Left renal cortex interstitium (tissue), 4 donors: ENCODE measurements at regions not wholly inside any gene's neighbourhood (a gene's known extent, or its start where the extent isn't known, plus 50 kb on each side); places are given as distances from the start of the nearest gene placed in this dataset.

Experiments used
- DNase-seq, 4 donors: peaks; one replicate each; pipeline ENCODE4 v3.0.0-alpha.2; 2013; ENCODE audit warnings: low read depth in 4 of 4, low spot score in 2 of 4, missing footprints in 1 of 4

DNA sequence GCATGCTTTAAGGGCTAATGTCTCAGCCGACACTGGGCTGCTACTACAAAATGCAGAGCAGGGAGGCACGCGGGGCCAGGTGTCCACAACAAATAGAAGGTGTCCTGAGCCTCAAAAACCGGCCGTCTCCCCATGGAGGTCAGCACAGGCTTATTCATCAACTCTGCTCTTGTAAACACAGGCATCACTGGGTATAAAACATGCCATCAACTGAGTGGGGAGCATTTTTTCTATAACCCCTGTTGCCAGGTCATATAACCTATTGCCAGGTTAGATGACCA is 271.6 kb downstream of the AUH start:
- no peak for DNase-seq

- DNase-seq, result no peak
Observed at GRCh38 chr9:91092214-91092613, 269.5 kb downstream of the AUH start.

DNA sequence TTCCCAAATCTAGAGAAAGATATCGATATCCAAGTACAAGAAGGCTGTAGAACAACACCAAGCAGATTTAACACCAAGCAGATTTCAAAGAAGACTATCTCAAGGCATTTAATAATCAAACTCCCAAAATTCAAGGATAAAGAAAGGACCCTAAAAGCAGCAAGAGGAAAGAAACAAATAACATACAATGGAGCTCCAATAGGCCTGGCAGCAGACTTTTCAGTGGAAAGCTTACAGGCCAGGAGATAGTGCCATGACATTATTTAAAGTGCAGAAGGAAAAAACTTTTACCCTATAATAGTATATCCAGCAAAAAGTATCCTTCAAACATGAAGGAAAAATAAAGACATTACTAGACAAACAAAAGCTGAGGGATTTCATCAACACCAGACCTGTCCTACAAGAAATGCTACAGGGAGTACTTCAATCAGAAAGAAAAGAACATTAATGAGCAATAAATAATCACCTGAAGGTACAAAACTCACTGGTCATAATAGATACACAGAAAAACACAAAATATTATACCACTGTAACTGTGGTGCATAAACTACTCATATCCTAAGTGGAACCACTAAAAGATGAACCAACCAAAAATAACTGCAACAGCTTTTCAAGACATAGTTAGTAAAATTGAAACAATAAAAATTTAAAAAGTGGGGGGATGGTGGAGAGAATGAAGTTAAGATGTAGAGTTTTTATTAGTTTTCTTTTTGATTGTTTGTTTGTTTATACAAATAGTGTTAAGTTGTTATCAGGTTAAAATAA is 267.2 kb downstream of the AUH start:
- DNase-seq, result no peak

DNA sequence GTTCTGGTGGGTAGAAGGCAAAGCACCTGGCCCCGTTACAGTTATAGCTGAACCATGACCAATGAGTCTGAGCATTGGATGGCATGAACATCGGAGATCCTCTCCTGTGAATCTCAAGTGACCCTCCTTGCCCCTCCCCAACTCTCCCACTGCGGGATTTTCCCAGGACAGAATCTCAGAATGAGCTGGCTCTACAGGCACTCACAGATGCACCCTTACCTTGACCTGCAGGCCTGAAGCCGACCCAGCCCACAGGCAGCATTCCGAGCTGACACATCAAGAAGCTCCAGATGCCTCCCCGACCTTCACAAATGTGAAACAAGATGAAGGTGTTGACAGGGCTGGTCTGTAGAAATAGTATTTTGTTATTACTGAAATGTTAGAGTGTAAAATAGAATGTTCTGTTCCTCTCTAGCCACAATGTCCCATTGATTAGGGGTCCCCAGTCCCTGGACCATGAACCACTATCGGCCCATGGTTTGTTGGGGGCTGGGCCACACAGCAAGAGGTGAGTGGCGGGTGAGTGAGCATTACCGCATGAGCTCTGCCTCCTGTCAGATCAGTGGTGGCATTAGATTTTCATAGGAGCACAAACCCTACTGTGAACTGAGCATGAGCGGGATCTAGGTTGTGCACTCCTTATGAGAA is 263.4 kb downstream of the AUH start:
- no peak for DNase-seq

GRCh38 chr9:91099436-91099835 is 262.3 kb downstream of the AUH start:
- no peak for DNase-seq

GRCh38 chr9:91100878-91101450 is 260.8 kb downstream of the AUH start:
- no peak for DNase-seq

- DNase-seq, result no peak
Observed at GRCh38 chr9:91101611-91102168, 260.0 kb downstream of the AUH start.

DNA sequence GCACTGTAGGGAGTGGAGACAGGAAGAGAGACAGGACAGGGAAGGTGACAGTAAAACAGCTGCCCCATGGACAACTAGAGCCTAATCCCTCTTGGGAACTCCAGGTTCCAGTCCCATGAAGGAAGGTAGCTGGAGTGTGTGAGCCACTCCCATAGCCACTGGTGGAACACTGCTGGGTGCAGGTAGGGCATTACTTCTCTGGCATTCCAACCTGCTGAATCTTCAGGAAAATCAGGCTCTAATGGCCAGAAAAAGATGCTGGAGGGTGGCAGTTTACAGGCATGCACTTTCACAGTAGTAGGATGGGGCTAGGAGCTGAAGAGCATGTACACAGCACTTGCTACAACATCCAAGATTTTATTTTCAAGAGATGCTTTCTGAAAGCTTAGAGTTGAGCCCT is 259.4 kb downstream of the AUH start:
- DNase-seq, result no peak

GRCh38 chr9:91103931-91104330 is 257.8 kb downstream of the AUH start:
- no peak for DNase-seq

DNA sequence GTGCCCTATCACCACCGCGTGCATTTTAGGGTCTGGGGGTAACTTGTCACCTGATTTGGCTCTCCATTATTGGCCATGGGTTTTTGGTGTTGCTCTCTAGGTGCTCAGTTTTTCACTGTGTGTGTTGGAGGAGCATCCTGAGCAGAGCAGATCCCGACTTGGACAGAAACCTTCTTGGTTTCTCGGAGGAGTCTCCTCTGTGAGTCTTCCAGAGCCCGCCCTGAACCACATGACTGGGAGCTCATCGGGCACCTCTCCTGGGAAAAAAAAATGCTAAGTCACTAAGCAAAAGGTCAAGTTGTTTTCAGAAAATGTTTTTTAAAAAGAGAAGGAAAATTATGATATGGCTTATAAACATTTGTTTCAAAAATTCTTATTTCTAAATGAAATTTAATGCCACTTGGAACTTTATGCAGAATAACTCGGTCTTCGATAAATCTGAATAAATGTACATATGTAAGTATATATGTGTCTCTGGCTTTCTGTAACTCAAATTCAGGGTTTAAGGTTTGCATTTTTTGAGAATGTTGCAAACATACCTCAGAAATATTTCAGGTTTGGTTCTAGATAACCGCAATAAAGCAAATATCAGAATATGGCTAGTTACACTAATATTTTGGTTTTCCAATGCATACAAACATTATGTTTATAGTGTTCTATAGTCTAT is 255.2 kb downstream of the AUH start:
- no peak for DNase-seq

GRCh38 chr9:91111226-91111625 is 250.5 kb downstream of the AUH start:
- DNase-seq, result no peak

DNA sequence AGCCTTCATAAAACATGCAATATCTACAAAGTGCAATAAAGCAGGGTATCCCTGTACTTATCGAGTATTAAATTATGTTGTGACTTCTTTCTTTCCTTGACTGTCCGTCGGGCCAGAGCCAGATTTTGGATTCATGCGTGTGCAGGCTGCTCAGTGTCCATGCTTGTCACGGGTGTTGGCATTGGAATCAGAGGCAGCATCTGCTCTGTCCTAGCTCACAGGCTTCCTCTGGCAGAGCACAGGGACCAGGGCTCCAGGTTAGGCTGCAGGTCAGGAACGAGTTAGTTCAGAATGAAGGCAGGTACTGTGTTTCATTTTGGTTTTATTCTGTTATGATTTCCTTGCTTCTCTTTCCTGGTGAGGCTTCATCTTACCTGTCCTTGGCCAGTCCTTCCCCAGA is 249.8 kb downstream of the AUH start:
- DNase-seq, result no peak

- DNase-seq, result no peak
Observed at GRCh38 chr9:91113016-91113415, 248.7 kb downstream of the AUH start.

DNA sequence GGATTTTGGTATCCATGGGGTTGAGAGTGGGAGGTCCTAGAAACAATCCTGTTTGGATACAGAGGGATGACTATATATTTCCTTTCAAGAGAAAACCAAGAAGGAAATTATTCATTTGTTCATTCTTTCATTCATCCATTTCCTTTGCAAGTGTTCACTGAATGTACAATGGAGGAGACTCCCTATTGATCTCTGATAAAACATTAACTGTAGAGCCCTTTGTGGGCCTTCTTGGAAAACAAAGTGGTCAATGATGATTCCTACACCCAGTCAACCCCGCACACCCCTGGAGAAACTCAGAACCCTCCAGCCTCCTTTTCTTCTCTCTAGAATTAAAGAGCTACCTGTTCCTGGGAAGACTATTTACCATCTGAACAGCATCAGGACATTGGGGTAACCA is 247.3 kb downstream of the AUH start:
- no peak for DNase-seq

- no peak for DNase-seq
Observed at GRCh38 chr9:91116211-91116610, 245.5 kb downstream of the AUH start.

DNA sequence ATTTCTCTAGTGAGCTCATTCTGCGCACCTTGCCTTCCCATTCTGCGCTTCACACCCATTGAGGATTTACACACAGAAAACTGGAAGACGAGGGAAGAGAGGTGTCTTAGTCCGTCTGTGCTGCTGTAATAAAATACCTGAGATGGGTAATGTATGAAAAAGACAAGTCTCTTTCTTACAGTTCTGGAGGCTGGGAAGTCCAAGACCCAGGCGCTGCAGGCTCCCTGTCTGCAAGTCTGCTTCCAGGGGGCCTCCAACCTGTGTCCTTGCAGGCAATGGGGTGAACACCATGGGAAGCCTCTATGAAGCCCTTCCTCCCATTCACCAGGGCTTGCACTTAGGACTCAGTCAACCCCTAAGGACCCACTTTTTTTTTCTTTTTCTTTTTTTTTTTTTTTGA is 245.0 kb downstream of the AUH start:
- DNase-seq, result no peak

DNA sequence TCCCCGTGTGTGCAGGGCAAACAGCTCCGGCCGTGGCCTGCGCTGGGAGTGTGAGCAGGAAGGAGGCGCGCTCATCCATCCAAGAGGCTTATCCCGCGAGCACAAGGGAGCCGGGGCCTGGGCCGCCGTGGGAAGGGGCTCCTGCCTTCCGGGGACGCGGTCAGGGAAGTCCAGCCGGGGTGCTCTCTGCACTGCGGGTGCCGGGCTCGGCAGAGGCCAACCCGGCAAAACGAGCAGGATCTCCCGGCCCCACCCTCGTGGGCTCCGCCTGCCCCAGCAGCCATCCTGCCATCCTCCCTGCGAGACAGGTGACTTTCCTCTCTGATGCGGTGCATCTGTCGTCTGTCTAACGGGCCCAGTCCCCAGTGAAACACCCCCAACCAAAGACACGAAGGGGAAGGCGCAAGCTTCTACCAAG is 244.2 kb downstream of the AUH start:
- peak in 1 of 4 donors; percentile 1 for DNase-seq

DNA sequence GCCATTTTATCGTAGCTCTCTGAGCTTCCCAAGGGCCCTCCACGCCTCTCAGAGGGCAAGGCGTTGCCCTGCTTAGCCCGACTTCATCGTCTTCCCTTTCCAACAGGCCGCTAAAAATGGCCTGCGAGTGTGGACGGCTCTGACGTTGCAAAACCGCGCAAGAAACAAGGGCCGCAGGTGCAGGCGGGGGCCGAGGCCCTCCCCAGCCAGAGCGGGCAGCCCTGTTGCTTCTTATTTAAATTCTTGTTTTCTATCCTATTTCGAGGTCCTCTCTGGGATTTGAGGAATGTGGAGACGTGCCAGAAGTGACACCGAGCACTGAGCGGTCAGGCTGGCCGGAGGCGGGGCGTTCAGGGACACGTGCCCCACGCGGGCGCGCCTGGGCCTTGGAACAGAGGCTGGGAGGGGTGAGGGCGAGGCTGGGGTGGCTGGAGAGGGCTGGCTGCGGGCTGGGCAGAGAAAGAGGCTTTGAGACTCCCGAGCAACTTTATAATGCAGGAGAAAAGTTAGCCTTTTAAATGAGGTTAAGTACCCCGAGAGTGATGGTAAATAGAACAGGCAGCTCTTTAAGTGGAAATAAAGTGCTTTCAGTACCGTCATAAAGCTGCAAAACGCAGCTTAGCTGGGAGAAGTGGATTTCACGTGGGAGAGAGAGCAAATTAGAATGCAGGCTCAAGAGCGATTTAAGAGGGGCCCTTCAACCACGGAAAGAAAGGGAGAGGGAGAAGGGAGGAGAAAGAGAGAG is 243.6 kb downstream of the AUH start:
- DNase-seq, result peak; percentile 55 to 75 (median 68)

- DNase-seq, result peak in 1 of 4 donors; percentile 0
Observed at GRCh38 chr9:91118704-91119025, 243.1 kb downstream of the AUH start.

DNA sequence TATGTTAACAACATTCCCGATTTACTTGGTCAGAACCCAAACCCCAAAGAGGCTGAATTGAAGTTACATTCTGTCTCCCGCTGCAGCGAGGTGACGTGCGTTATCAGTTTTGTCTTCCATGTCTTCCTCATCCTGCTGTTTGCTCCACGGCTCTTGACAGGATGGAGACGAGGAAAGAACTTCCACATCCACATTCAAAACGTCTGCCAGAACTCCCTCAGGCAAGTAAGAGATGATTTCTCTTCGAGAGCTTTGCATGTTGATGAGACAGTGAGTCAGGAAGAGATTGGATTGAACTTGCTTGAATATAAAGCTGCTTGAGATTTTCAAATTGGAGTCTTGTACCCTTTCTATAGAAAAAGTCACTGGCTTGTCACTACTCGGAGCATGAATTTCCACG is 242.6 kb downstream of the AUH start:
- DNase-seq, result no peak

GRCh38 chr9:91119679-91120078 is 242.0 kb downstream of the AUH start:
- no peak for DNase-seq
